Pons (tissue), 1 donor: ENCODE measurements at regions not wholly inside any gene's neighbourhood (a gene's known extent, or its start where the extent isn't known, plus 50 kb on each side); places are given as distances from the start of the nearest gene placed in this dataset.
"Not testable (repeated sequence)": the region's sequence is repeated elsewhere in the genome, so short reads cannot be mapped to it uniquely, and the experiment has no call there.

Source experiments
- DNase-seq: peaks from one replicate; pipeline ENCODE4 v3.0.0-alpha.2; 2016; ENCODE audit warnings: low spot score

DNA sequence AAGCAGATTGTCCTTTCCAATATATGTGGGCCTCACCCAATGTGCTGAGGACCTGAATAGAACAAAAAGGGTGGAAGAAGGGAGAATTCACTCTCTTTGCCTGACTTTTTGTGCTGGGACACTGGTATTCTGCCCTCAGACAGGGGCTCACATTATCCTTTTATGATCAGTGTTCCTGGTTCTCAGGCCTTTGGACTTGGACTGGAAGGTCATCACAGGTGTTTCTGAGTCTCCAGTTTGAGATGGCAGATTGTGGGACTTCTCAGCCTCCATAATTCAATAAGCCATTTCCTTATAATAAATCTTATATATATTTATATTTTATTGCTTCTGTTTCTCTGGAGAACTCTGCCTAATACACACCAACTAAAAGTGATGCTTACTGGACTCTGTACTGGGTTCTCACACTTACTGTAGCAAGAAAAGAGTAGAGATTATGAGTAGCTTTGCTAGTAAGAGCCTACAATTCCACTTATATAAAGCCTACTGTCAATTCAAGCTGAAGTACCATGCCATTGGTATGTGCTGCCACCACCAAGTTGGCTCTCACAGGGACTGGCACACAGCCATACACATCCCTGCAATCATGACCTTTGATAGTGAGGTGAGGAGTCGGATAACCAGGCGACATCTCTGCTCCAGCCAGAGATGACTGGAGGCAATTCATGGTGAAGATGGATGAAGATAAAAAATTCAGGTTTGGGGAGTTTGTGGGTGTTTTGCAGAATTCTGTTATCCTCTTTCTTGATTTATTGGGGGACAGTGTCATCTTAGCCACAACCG is 130.7 kb upstream of the NR3C1 start:
- no peak for DNase-seq

DNA sequence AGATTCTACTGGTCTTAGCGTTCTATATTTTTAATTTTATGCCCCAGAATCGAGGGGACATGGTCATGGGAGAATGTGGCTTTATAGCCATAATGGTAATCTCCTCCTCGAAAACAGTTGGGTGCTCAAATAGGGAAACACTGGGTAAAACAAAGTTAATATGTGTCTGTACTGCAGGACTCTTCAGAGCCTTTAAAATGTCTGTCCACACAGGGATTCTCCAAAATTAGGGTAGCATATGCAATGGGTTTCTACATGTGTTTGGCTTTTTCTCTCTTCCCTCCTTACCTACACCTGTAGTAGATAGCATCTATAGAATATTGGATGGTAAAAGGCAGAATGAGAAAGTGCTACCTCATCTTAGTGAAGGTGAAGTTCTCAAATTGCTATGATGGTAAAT is 130.0 kb upstream of the NR3C1 start:
- no peak for DNase-seq

DNA sequence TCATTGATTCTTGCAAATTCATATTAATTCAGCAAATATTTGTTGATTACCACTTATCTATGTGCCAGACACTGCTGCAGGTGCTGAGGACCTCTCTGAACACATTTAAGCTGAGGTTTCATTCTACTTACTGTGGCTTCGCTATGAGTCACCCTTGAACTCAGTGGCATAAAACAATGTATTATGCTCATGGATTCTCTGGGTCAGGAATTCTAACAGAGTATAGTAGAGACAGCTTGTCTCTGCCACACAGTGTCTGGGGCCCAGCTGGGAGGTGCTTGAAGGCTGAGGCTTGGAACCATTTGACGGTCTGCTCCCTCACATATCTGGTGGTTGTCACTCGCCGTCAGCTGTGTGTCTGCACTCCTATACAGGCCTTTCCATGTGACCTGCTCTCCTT is 124.3 kb upstream of the NR3C1 start:
- no peak for DNase-seq

DNA sequence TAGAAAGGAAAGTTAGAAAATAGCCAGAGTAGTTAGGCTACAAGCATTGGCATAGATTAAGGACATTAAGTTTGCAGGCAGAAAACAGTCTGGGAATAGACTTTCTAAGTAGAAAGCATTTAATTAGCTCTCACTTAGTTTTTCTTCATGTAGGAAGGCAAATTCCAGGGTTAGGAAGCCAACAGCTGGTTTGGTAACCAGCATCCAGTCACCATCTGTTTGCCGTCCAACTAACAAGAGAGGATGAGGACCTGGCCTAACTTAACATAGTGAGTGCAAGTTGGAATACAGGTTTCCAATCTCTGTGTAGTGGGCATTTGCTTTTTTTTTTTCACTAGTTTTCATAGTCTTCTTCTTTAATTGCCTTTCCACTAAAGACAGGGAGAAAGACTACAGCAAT is 121.7 kb upstream of the NR3C1 start:
- DNase-seq: no peak

DNA sequence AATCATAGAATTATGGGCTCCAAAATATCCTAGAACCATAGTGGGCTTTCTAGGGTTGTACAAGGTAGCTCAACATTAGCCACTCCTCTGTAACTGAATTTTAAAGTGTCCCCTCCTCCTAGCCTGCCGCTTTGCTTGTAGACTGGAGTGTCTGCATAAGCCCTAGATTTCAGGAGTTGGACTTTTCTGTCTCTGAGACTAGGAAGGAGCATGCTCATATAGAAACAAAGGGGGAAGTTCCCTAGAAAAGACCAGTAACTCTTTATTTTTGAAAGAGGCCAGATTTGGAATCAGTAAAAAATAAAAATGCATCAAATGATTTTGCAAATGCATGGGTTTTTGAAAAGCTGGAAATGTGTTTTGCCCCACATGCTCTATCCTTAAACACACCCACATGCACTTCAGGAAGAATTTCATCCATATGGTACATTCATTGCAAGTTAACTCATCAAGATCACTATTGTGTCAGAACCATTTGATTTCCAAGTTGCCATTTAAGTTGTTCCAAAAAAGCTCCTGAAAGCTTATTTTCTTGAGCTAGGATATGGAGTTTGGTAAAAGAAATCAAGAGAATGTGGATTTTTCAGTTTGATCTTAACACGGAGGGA is 121.0 kb upstream of the NR3C1 start:
- DNase-seq: no peak

DNA sequence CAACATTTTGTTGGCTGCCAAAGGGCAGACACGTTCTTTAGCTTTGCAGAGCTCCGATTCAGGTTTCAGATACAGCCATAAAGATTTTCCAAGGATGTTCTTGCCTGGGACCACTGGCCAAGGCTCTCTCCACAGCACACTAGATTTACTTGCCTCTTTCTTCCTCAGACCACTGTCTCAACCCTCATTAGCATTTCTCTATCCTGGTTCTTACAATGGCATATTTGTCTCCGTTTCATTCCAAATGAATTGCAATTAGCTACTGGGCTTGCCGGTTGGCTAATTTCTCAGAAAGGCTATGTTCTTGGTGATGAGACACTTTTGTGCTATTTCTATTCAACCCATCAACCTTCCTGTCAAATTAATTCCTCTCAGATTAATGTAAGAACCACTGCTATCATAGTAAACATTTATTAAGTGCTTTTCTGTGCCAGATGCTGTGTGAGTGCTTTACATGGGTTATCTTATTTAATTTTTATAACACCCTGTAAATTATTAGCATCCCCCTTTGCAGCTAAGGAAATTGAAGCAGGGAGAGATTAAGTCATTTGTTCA is 118.4 kb upstream of the NR3C1 start:
- DNase-seq: peak; percentile 86

DNA sequence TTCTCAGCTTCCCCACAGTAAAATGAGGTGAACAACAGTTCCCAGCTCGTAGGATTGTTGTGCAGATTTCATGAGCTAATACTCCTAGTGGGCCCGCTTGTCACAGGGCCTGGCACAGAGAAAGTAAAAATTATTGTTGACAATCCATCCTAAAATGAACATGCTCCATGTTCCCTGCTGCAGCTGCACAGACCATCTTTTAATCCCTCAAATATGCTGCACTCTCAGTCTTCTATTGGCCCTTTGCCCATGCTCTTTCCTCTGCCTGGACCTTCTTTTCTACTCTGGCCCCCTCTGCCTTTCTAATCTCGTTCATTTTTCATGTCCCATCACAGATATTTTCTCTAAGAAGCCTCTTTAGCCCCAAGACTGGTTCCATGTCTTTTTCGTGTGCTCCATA is 117.7 kb upstream of the NR3C1 start:
- DNase-seq: no peak

DNA sequence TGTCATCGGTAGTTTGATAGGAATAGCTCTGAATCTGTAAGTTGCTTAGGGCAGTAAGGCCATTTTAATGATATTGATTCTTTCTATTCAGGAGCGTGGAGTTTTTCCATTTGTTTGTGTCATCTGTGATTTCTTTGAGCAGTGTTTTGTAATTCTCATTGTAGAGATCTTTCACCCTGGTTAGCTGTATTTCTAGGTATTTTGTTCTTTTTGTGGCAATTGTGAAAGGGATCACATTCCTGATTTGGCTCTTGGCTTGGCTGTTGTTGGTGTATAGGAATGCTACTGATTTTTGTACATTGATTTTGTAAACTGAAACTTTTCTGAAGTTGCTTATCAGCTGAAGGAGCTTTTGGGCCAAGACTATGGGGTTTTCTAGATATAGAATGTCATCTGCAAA is 115.7 kb upstream of the NR3C1 start:
- DNase-seq: not testable (repeated sequence)

DNA sequence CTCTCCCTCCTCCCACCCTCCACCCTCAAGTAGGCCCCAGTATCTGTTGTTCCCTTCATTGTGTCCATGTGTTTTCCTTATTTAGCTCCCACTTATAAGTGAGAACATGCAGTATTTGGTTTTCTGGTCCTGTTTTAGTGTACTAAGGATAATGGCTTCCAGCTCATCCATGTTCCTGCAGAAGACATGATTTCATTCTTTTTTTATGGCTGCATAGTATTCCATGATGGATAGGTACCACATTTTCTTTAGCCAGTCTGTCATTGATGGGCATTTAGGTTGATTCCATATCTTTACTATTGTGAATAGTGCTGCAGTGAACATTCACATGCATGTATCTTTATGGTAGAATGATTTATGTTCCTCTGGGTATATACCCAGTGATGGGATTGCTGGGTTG is 114.3 kb upstream of the NR3C1 start:
- not testable (repeated sequence) for DNase-seq

DNA sequence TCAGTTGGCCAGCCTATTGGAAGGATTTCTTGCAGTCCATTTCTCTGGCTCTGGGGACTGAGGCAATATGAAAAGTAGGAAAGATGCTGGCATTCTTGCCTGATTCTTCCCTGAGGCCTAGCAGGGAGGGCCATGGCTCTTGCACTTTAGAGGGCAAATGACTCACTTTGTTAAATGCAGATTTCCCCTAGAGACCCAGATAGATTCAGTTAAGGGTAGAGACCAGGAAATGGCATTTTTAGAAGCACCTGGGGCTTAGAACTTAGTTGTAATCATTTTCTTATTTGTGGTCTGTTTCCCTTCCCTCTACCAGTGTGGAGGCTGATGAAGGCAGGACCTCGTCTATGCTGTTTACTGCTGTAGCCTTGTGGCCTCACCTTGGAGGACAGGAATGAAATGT is 112.8 kb upstream of the NR3C1 start:
- no peak for DNase-seq

DNA sequence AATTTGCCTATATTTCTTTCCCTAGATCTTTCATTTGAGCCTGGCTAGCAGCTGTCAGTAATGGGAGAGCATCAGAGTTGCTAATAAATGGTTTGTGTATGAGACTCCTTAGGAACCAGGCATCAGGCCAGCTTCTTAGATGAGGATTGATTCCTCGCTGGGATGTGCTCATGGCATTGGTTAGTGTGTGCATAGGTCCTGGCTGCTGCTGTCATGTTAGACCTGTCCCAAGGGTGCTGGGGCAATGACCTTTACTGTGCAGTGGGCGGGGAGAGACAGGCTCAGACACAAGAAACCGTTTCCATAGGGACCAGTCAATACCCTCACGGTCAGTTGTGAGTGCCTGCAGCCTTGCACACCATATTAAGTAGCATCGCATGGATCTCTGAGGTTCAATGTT is 112.3 kb upstream of the NR3C1 start:
- no peak for DNase-seq

DNA sequence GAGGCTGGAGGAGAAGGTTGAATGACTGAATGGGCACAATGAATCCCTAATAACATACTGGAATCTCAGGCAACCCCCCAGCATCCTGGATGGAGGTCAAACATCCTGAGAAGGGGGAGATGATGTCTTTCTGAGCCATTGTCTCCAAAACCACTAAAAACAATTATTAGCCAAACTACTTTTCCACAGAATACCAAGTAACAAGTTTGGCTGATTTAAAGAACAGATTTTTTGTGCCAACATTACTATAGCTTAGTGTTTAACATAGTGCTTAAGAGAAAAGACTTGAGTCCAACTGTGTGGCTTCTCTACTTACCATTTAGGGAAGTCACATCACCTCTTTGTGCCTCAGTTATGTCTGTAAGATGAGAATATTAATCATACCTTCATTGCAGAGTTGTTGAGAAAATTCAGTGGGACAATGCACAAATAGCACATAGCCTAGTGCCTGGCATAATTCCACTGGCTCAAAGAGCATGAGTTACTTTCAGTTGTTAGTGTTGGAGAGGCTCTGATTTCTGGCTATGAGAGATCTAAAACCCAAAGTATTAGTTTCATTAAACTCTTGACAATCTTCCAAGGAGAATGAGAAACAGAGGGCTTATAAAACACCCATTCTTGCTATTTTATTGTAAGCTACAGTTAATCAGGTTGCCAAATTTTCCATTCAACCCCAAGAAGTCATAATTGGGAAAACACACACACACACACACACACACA is 111.3 kb upstream of the NR3C1 start:
- no peak for DNase-seq

DNA sequence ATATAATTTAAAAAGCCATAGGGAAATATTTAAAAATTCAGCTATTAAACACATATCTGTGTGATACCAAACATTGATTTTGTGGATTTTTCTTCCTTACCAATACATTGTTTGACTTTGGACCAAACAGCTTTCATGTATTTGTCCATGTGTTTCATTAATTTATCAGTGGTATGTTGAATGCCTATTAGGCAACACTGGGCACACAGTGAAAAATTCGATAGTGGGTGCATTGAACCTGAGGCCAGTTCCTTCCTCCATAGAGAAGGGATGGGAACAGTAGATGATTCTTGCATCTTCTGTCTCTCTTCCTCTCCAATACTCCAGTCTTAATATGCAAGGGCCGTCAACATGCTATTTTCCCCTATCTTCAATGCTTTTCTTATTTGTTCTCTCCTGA is 110.2 kb upstream of the NR3C1 start:
- no peak for DNase-seq

DNA sequence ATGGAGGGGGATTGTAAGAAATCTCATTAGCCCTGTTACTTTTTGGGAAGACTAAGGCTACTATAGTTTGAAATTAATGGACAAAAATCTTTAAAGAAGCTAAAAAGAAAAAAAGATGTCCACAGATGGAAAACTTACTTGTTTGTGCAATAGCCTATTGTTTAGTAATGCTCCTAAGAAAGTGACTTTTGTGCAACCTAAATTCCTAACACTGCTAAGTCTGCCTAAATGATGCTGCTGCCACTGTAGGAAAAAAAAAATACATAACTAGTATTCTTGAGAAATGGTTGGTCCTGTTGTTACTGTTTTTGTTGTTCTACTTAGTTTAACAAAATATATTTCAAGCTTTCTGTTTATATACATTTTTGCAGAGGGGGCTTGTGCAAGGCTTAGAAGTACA is 108.2 kb upstream of the NR3C1 start:
- no peak for DNase-seq

DNA sequence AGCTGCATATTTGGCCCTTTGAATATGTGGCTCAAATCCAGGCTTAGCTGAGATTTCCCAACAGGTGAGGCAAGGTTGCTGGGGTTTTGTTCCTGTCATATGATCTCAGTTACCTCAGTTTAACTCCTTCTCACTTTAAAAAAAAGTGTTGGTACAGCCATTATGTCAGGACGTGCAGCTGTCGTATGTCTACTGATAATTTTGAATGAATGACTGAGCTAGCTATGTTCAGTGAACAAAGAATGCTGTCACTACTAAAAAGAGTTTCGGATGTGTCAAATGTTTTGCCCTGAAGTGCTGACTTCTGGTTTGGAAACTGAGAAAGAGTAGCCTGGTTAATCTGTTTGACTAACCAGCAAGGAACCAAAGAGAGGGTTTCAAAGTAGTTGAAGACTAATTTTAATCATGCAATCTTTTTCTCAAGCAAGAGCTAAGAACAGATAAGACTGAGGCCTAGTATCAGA is 106.3 kb upstream of the NR3C1 start:
- DNase-seq: no peak

DNA sequence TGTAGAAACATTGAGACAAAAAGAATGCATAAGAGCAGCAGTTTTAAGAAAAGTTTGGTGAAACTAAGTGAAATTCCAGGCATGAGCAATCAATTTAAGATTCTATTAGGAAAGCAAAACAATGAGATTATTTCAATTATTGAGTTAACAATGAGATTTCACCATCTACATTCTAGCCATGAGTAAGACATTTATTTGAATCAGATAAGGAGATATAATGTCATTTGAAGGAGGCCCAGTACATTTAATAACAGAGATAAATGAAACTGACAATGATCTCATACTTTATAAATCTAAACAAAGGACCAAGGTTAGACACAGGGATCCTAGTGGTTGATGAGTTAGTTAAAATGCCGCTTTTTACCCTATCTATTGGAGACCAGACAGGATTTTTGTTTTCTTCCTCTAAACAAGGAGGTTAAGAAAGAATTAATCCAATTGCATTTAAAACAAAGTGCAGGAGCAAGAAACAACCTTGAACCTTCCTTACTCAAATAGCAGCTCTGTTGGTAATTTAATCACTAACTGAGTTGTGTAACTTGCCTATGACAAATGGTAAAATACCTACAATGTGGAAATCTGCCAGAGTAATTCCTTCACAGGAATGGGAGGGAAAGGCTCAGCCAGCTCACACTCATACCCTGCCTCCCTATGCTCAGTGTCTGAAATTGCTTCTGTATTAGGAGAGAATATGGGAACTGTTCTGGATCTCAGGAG is 103.5 kb upstream of the NR3C1 start:
- DNase-seq: no peak

DNA sequence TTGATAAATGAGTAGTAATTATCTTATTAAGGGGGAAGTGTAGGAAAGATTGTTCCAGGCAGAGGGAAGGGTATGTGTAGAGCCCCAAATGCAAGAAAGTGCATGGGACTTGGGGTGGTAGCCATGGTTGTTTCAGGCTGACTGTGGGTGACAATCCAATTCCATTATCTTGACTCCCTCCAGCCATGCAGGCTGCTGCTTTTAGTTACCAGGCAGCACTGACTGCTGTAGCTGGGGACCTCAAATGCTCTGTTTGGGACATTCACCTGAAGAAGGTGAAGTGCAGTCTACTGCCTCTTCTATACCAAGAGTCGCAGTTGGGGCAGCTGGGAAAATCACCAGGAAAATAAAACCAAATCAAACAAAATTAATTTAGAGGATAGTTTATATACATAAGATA is 102.4 kb upstream of the NR3C1 start:
- DNase-seq: no peak

DNA sequence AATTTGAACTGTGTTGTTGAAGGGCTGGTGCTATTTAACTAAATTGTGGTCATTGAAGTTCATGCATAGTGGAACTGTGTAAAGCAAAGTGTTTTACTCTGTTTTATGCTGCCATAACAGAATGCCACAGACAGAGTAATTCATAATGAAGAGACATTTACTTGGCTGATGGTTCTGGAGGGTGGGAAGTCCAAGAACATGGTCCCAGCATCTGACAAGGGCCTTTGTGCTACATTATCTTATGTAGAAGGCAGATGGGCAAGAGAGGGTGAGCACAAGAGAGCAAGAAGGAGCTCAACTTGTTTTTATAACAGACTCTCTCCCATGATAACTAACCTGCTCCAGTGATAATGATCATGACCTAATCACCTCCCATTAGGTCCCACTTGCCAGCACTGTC is 101.9 kb upstream of the NR3C1 start:
- DNase-seq: no peak

DNA sequence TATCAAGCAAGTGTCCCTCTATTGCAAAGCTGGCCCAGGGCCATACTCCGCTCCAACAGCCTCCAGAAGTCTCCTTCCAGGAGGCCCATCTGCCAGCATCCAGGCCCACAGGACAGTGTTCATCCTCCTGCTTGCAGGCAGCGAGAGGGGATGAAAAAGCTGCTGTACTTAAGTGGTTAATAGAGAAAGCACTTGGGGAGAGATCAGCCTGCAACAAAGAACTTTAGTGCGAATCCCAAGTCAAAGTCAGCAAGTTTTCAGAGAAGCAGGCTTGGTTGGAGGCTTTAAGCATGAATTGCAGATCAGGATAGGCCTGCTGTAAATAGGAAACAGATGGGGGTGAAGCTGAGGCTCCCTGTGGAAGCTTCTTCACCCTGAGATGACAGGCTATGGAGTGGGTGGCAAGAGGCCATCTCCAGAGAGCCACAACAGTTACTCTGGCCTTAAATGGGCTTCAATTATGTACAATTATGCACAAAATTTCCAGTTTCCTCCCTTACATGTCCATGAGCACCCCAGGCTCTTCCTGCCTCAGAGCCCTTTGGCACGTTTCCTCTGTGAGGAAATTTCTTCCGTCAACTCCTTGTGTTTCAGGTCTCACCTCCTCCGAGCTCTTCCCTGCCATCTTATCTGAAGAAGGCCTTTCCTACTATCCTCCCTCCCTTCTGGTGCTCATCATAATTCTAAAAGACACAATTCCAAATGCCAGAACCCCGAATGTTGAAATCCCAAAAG is 98.0 kb upstream of the NR3C1 start:
- no peak for DNase-seq

DNA sequence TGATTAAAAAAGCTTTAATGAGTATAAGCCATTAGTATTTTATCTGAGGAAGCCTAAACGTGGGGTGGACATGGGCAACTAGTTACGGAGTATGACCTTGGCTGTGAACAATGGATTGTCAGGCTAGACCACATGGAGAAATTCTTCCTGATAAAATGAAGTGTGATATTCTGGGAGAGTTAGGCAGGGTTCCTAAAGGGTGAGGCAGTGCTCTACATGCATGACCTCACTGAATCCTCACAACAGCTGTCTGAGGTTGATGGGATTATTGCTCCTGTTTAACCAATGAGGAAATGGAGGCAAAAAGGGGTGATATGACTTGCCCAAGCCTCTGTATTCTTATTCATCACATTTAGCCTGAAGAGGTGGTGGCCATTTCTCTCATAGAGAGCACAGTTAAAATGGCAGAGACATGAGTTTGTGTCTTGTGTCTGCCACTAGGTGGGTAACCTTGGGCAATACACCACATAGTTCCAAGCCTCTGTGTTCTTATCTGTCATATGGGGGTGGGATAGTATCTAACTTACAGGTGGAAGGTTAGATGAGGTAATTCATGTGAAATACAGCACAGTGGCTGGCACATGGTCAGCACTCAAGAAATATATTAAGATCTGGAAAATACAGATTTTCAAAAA is 96.1 kb upstream of the NR3C1 start:
- no peak for DNase-seq

DNA sequence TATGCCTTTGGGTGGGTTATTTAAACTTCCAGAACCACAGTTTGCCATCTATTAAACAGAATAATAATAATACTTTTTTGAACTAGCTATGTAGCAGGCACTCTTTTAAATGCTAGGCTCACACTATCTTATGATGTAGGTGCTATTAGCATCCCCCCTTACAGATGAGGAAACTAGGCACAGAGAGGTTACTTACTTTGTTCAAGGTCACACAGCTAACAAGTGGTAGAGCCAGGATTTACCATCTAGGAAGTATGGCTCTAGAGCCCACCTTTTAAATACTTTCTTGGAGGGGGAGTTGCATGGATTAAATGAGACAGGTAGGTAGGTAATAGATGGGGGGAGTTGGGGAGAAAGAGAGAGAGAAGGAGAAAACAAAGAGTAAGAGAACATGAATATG is 95.3 kb upstream of the NR3C1 start:
- no peak for DNase-seq
